ENCODE measurements at regions not wholly inside any gene's neighbourhood (a gene's known extent, or its start where the extent isn't known, plus 50 kb on each side); places are given as distances from the start of the nearest gene placed in this dataset.

DNA sequence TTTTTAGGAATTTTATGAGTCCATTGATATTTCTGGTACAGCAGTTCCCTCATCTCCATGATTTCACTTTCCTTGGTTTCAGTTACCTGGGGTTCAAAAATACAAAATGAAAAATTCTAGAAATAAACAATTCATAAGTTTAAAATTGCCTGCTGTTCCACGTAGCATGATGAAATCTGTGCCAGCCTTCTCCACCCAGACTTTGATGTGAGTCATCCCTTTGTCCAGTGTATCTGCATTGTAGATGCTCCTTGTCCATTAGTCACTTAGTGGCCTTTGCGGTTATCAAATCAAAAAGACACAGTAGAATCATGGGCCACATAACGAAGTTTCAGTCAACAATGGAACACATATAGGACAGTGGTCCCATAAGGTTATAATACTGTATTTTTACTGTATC lies 286.9 kb downstream of the PTEN start:
- H3K27ac ChIP-seq (replicated peaks), result no peak overlapping the region
- H3K4me1 ChIP-seq, result peaks cover 11% of the 10 kb centered on the region
- no peaks in the 10 kb centered on the region for H3K27me3 ChIP-seq (ENCODE audit: low read depth)
- no peaks in the 10 kb centered on the region for H3K9me3 ChIP-seq (replicated peaks)
- DNase-seq, result no peak
- intact Hi-C loops (cut with micrococcal nuclease), result no loop called here
- TF ChIP-seq, protein P1, sequence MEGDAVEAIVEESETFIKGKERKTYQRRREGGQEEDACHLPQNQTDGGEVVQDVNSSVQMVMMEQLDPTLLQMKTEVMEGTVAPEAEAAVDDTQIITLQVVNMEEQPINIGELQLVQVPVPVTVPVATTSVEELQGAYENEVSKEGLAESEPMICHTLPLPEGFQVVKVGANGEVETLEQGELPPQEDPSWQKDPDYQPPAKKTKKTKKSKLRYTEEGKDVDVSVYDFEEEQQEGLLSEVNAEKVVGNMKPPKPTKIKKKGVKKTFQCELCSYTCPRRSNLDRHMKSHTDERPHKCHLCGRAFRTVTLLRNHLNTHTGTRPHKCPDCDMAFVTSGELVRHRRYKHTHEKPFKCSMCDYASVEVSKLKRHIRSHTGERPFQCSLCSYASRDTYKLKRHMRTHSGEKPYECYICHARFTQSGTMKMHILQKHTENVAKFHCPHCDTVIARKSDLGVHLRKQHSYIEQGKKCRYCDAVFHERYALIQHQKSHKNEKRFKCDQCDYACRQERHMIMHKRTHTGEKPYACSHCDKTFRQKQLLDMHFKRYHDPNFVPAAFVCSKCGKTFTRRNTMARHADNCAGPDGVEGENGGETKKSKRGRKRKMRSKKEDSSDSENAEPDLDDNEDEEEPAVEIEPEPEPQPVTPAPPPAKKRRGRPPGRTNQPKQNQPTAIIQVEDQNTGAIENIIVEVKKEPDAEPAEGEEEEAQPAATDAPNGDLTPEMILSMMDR (IDR thresholded peaks at IDR 0.05; ENCODE audit: borderline replicate concordance), result no peak
- H3K36me3 ChIP-seq, result no peaks in the 10 kb centered on the region
- H3K4me3 ChIP-seq, result no peak overlapping the region

DNA sequence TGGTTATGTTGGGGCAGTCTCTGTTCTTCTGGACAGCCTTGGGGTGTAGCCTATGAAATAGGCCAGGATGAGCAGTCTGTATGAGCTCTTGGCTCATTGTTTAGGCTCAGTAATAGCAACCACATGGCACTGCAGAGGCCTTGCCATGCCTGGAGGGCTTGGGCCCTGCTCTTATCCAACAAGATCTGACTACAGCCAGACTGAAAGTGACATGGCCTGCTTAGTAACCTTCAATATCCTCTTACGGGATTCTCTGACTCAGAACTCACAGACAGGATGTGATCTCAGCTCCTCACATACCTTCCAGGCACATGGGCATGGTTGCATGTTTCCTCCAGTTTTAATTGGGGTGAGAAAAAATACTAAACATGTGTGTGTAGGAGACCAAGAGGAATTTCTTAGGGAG lies 289.3 kb downstream of the PTEN start:
- Histone ChIP-seq H3K27ac (replicated peaks) (peak overlapping the region; percentile 28), H3K4me1 (peaks cover 8% of the 10 kb centered on the region), H3K36me3 (no peaks in the 10 kb centered on the region), H3K9me3 (replicated peaks) (no peaks in the 10 kb centered on the region), H3K27me3 (ENCODE audit: low read depth) (no peaks in the 10 kb centered on the region), H3K4me3 (no peak overlapping the region)
- TF ChIP-seq, protein P1 (IDR thresholded peaks at IDR 0.05; ENCODE audit: borderline replicate concordance), result no peak
- no peak for DNase-seq
- intact Hi-C loops (cut with micrococcal nuclease), result no loop called here

DNA sequence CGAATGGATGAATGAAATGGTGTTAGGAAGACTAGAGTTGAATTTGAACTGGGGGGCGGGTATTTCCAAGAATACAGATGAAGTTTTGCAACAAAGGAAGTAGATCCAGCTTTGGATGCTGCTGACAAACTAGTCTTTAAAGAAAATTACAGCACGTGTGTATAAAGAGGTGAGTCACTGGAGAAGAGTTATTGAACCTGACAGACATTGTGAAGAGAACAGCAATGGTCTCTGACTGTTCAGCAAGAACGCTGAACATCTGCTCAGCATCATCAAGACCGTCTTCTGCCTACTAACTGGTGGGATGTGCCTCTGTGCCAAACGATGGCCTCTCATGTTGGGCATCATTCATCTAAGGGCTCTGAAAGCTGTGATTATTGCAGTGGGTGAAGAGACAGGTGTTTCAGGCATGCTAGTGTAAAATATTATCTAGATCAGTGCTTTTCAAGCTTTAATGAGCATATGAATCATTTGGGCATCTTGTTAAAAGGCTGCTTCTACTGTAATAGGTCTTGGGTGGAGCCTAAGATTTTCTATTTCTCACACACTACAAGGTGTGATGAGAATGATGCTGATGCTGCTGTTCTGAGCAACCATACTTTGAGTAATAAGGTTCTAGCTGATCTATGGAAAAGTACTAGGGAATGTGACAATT lies 291.3 kb downstream of the PTEN start:
- H3K27ac ChIP-seq (replicated peaks), result no peak overlapping the region
- H3K4me3 ChIP-seq, result no peak overlapping the region
- TF ChIP-seq, protein P1 (IDR thresholded peaks at IDR 0.05; ENCODE audit: borderline replicate concordance), result no peak
- H3K4me1 ChIP-seq, result peaks cover 14% of the 10 kb centered on the region
- H3K27me3 ChIP-seq (ENCODE audit: low read depth), result no peaks in the 10 kb centered on the region
- H3K9me3 ChIP-seq (replicated peaks), result no peaks in the 10 kb centered on the region
- intact Hi-C loops (cut with micrococcal nuclease), result no loop called here
- no peak for DNase-seq
- H3K36me3 ChIP-seq, result no peaks in the 10 kb centered on the region

DNA sequence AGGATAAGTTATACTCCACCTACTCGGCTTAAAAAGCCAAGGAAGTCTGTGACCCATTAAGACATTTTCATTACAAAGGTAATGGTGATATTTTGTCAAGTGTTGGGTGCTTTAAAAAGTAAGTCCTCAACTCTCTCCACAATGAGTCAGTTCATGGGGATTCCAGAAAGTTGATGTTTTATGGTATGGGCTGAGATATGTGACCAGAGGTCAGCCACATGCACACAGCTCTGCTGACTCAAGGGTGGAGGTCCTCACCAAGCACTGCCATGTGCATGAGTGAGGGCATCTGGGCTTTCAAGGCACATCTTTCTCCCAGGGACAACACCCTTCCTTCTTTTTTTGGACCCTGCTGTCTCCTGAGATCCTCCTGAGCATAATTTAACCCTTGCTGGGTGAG lies 292.9 kb downstream of the PTEN start:
- TF ChIP-seq, protein P1 (IDR thresholded peaks at IDR 0.05; ENCODE audit: borderline replicate concordance), result no peak
- peaks cover 14% of the 10 kb centered on the region for H3K4me1 ChIP-seq
- no peak overlapping the region for H3K4me3 ChIP-seq
- no peaks in the 10 kb centered on the region for H3K36me3 ChIP-seq
- DNase-seq, result no peak
- no peaks in the 10 kb centered on the region for H3K27me3 ChIP-seq (ENCODE audit: low read depth)
- intact Hi-C loops (cut with micrococcal nuclease), result no loop called here
- H3K9me3 ChIP-seq (replicated peaks), result no peaks in the 10 kb centered on the region
- peak overlapping the region; percentile 9 for H3K27ac ChIP-seq (replicated peaks)

DNA sequence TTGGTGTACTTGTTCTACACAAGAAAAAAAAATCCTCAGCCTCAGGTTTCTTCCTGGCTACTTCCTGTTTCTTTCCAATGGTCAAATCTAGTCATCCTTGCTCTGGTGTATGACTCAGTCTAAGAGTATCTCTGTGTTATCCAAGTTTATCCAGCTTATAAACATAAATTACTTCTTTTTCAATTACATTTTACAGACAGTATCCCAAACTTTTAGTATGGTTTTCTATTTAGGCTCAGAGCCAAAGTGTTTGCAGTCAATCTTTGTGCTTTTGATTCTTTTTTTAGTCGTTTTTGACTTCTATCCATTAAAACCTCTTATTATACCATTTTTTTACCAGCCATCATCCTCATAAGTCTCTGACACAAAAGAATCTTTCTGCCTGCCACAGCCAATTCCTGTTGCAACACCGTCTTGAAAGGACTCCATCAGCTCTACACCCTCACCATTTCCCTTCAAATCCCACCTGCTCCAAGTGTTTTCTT lies 294.6 kb downstream of the PTEN start:
- TF ChIP-seq, protein P1 (IDR thresholded peaks at IDR 0.05; ENCODE audit: borderline replicate concordance), result no peak
- intact Hi-C loops (cut with micrococcal nuclease), result no loop called here
- Histone ChIP-seq H3K4me1 (peaks cover 9% of the 10 kb centered on the region), H3K27ac (replicated peaks) (peak overlapping the region; percentile 74), H3K4me3 (no peak overlapping the region), H3K36me3 (no peaks in the 10 kb centered on the region), H3K27me3 (ENCODE audit: low read depth) (no peaks in the 10 kb centered on the region), H3K9me3 (replicated peaks) (no peaks in the 10 kb centered on the region)
- no peak for DNase-seq
